PFSK-1 (cell line): ENCODE measurements at regions not wholly inside any gene's neighbourhood (a gene's known extent, or its start where the extent isn't known, plus 50 kb on each side); places are given as distances from the start of the nearest gene placed in this dataset.

Experiments
- SIN3A ChIP-seq: IDR thresholded peaks from 2 replicates; pipeline ENCODE4 v1.6.1; 2012; ENCODE audit warnings: mild to moderate bottlenecking, low read length, moderate library complexity, borderline replicate concordance; ENCODE audit not compliant: insufficient read depth
- TAF1 ChIP-seq: IDR thresholded peaks from 2 replicates; pipeline ENCODE4 v1.6.1; 2012; ENCODE audit warnings: low read length, control low read depth, borderline replicate concordance; ENCODE audit not compliant: insufficient read depth
- TF ChIP-seq, protein P1 (sequence below), 2 experiments: IDR thresholded peaks; 2 replicates each; pipeline versions ENCODE4 v1.6.1 to v1.8.0; 2011 to 2012; ENCODE audit warnings: low read depth in 2 of 2, low read length in 2 of 2, control low read depth in 1 of 2, inconsistent platforms in 1 of 2, mild to moderate bottlenecking in 1 of 2, moderate library complexity in 1 of 2; ENCODE audit not compliant: insufficient read depth in 1 of 2

DNA sequence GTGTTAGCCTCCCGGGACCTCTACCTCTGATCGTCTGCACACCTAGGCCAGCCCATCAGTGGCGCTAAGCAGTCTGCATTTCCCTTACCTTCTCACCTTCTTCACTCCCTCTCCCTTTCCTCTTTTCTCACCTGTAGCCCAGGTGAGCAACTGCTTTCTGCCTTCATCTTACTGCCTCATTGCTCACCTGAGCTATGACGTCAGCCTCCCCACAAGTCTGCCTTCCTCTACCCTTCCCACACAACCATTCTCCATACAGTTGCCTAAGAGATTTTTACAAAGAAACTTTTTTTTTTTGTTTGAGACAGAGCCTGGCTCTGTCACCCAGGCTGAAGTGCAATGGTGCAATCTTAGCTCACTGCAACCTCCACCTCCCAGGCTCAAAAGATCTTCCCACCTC lies 136.3 kb downstream of the BCOR start:
- TF ChIP-seq, protein P1, sequence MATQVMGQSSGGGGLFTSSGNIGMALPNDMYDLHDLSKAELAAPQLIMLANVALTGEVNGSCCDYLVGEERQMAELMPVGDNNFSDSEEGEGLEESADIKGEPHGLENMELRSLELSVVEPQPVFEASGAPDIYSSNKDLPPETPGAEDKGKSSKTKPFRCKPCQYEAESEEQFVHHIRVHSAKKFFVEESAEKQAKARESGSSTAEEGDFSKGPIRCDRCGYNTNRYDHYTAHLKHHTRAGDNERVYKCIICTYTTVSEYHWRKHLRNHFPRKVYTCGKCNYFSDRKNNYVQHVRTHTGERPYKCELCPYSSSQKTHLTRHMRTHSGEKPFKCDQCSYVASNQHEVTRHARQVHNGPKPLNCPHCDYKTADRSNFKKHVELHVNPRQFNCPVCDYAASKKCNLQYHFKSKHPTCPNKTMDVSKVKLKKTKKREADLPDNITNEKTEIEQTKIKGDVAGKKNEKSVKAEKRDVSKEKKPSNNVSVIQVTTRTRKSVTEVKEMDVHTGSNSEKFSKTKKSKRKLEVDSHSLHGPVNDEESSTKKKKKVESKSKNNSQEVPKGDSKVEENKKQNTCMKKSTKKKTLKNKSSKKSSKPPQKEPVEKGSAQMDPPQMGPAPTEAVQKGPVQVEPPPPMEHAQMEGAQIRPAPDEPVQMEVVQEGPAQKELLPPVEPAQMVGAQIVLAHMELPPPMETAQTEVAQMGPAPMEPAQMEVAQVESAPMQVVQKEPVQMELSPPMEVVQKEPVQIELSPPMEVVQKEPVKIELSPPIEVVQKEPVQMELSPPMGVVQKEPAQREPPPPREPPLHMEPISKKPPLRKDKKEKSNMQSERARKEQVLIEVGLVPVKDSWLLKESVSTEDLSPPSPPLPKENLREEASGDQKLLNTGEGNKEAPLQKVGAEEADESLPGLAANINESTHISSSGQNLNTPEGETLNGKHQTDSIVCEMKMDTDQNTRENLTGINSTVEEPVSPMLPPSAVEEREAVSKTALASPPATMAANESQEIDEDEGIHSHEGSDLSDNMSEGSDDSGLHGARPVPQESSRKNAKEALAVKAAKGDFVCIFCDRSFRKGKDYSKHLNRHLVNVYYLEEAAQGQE (IDR thresholded peaks at IDR 0.05; ENCODE audit: insufficient read depth in 1 of 2, low read depth in 2 of 2, low read length in 2 of 2), result no peak
- TF ChIP-seq TAF1 (no peak), SIN3A (no peak)
